ENCODE measurements at regions not wholly inside any gene's neighbourhood (a gene's known extent, or its start where the extent isn't known, plus 50 kb on each side); places are given as distances from the start of the nearest gene placed in this dataset.

GRCh38 chr1:13893409-13893821, 193.4 kb downstream of the PRDM2 start:
- TF ChIP-seq CTCF (IDR thresholded peaks at IDR 0.05) (no peak), EZH2 (IDR thresholded peaks at IDR 0.05; ENCODE audit: borderline replicate concordance, insufficient read depth, low read depth, low read length, poor library complexity, severe bottlenecking) (no peak)
- no peak overlapping the region for H3K9ac ChIP-seq (ENCODE audit: low read length)
- no peak overlapping the region for H3K27ac ChIP-seq (ENCODE audit: low read length in 2 of 2)
- H2AFZ ChIP-seq (ENCODE audit: insufficient read depth, low read depth, low read length, poor library complexity, severe bottlenecking) = no peak overlapping the region
- Mint-ChIP-seq H3K4me3 (peak overlapping the region; percentile 29), H3K4me1 (peaks cover 11% of the 10 kb centered on the region), H3K27ac (no peak overlapping the region), H3K9me3 (ENCODE audit: insufficient read depth) (no peaks in the 10 kb centered on the region), H3K27me3 (peaks cover 28% of the 10 kb centered on the region)
- intact Hi-C loops (cut with micrococcal nuclease) = no loop called here
- no peak for ATAC-seq (ENCODE audit: low read depth)
- peaks cover 0 to 53% (median 33%) of the 10 kb centered on the region in 4 experiments for H3K27me3 ChIP-seq (replicated peaks in 1 of 4; ENCODE audit: control extremely low read depth in 1 of 4, control insufficient read depth in 3 of 4, insufficient read depth in 4 of 4, low read length in 3 of 4)
- no peak for DNase-seq
- ChIA-PET POLR2A (no interaction called here), CTCF (no interaction called here)
- no peaks in the 10 kb centered on the region for H3K9me3 ChIP-seq (ENCODE audit: control extremely low read depth in 1 of 3, control insufficient read depth in 2 of 3, insufficient read depth in 1 of 3, low read length in 2 of 3)
- no peaks in the 10 kb centered on the region for H3K36me3 ChIP-seq (replicated peaks in 1 of 2; ENCODE audit: control extremely low read depth in 1 of 2, control insufficient read depth in 1 of 2, extremely low read depth in 1 of 2, insufficient read depth in 2 of 2, low read length in 1 of 2)
- H3K4me3 ChIP-seq (ENCODE audit: control extremely low read depth in 1 of 5, extremely low read depth in 1 of 5, insufficient read depth in 1 of 5, low read depth in 2 of 5, low read length in 4 of 5) = no peak overlapping the region
- peak overlapping the region; percentile 30 for H3K4me2 ChIP-seq (replicated peaks; ENCODE audit: low read depth, low read length, poor library complexity, severe bottlenecking)
- no peaks in the 10 kb centered on the region for H4K20me1 ChIP-seq (ENCODE audit: control insufficient read depth, insufficient read depth, low read length, poor library complexity, severe bottlenecking)
- H3K79me2 ChIP-seq (ENCODE audit: control insufficient read depth, insufficient read depth, low read length) = no peaks in the 10 kb centered on the region
- peaks cover 0 to 9% of the 10 kb centered on the region in 2 donors for H3K4me1 ChIP-seq (ENCODE audit: control insufficient read depth in 2 of 2, insufficient read depth in 2 of 2, low read length in 2 of 2)
- 42% methylated on average over 12 of the region's 13 CpGs for WGBS (ENCODE audit: insufficient coverage)

- Histone ChIP-seq H3K4me3 (ENCODE audit: control extremely low read depth in 1 of 5, extremely low read depth in 1 of 5, insufficient read depth in 1 of 5, low read depth in 2 of 5, low read length in 4 of 5) (no peak overlapping the region), H2AFZ (ENCODE audit: insufficient read depth, low read depth, low read length, poor library complexity, severe bottlenecking) (no peak overlapping the region), H3K27ac (ENCODE audit: low read length in 2 of 2) (no peak overlapping the region), H3K4me2 (replicated peaks; ENCODE audit: low read depth, low read length, poor library complexity, severe bottlenecking) (no peak overlapping the region), H4K20me1 (ENCODE audit: control insufficient read depth, insufficient read depth, low read length, poor library complexity, severe bottlenecking) (no peaks in the 10 kb centered on the region), H3K36me3 (replicated peaks in 1 of 2; ENCODE audit: control extremely low read depth in 1 of 2, control insufficient read depth in 1 of 2, extremely low read depth in 1 of 2, insufficient read depth in 2 of 2, low read length in 1 of 2) (no peaks in the 10 kb centered on the region), H3K27me3 (replicated peaks in 1 of 4; ENCODE audit: control extremely low read depth in 1 of 4, control insufficient read depth in 3 of 4, insufficient read depth in 4 of 4, low read length in 3 of 4) (peaks cover 0 to 32% (median 15%) of the 10 kb centered on the region in 4 experiments), H3K79me2 (ENCODE audit: control insufficient read depth, insufficient read depth, low read length) (no peaks in the 10 kb centered on the region), H3K4me1 (ENCODE audit: control insufficient read depth in 2 of 2, insufficient read depth in 2 of 2, low read length in 2 of 2) (peaks cover 0 to 8% of the 10 kb centered on the region in 2 donors), H3K9ac (ENCODE audit: low read length) (no peak overlapping the region), H3K9me3 (ENCODE audit: control extremely low read depth in 1 of 3, control insufficient read depth in 2 of 3, insufficient read depth in 1 of 3, low read length in 2 of 3) (no peaks in the 10 kb centered on the region)
- no peaks in the 10 kb centered on the region for H3K9me3 Mint-ChIP-seq (ENCODE audit: insufficient read depth)
- DNase-seq (no peak), ATAC-seq (ENCODE audit: low read depth) (no peak)
- CTCF ChIA-PET = no interaction called here
- H3K4me1 Mint-ChIP-seq = peaks cover 10% of the 10 kb centered on the region
- intact Hi-C loops (cut with micrococcal nuclease) = no loop called here
- H3K4me3 Mint-ChIP-seq = no peak overlapping the region
- H3K27ac Mint-ChIP-seq = no peak overlapping the region
- H3K27me3 Mint-ChIP-seq = peaks cover 31% of the 10 kb centered on the region
- WGBS (ENCODE audit: insufficient coverage) = no CpG with 5 or more reads among the region's 2 CpGs
- POLR2A ChIA-PET = no interaction called here
- no peak for TF ChIP-seq CTCF (IDR thresholded peaks at IDR 0.05)
- no peak for TF ChIP-seq EZH2 (IDR thresholded peaks at IDR 0.05; ENCODE audit: borderline replicate concordance, insufficient read depth, low read depth, low read length, poor library complexity, severe bottlenecking)
These were observed 196.9 kb downstream of the PRDM2 start for GRCh38 chr1:13896932-13897331.

All from B cell (primary cell).